ENCODE measurements at regions not wholly inside any gene's neighbourhood (a gene's known extent, or its start where the extent isn't known, plus 50 kb on each side); places are given as distances from the start of the nearest gene placed in this dataset.

DNA sequence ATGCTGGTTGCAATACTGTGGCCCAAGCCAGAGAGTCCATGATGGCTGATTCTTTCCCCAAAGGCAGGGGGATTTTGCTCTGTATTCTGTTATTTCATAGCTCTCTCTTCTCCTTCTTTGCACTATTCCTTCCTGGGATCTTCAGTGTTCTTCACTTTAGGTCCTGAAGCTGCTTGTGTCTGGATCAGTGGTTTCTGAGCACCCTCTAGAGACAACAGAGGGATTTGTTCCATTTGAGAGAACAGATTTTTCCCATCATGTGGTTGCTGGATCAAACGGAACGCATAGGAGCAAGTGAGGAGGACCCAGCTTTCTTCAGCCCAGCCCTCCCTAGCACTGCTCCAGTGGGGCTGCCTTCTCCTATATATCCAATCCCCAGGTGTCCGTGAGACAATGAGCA lies 68.7 kb upstream of the SYN3 start:
- TF ChIP-seq, protein P1, sequence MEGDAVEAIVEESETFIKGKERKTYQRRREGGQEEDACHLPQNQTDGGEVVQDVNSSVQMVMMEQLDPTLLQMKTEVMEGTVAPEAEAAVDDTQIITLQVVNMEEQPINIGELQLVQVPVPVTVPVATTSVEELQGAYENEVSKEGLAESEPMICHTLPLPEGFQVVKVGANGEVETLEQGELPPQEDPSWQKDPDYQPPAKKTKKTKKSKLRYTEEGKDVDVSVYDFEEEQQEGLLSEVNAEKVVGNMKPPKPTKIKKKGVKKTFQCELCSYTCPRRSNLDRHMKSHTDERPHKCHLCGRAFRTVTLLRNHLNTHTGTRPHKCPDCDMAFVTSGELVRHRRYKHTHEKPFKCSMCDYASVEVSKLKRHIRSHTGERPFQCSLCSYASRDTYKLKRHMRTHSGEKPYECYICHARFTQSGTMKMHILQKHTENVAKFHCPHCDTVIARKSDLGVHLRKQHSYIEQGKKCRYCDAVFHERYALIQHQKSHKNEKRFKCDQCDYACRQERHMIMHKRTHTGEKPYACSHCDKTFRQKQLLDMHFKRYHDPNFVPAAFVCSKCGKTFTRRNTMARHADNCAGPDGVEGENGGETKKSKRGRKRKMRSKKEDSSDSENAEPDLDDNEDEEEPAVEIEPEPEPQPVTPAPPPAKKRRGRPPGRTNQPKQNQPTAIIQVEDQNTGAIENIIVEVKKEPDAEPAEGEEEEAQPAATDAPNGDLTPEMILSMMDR (conservative IDR thresholded peaks at IDR 0.05 in 1 of 2, IDR thresholded peaks at IDR 0.05 in 1 of 2; ENCODE audit: extremely low read depth in 1 of 2, insufficient read depth in 1 of 2, low read depth in 1 of 2, low read length in 2 of 2): peak; percentile 49 to 67
- TF ChIP-seq EZH2 (IDR thresholded peaks at IDR 0.05; ENCODE audit: borderline replicate concordance, low read length): no peak

Measured in mammary epithelial cell (primary cell).